Renal cortex interstitium (tissue), 11 donors: ENCODE measurements at regions not wholly inside any gene's neighbourhood (a gene's known extent, or its start where the extent isn't known, plus 50 kb on each side); places are given as distances from the start of the nearest gene placed in this dataset.

Source experiments
- DNase-seq, 11 donors: peaks; one replicate each; pipeline ENCODE4 v3.0.0-alpha.2; 2013; ENCODE audit warnings: low read depth in 9 of 11, low spot score in 4 of 11; ENCODE audit errors: extremely low read depth in 1 of 11

DNA sequence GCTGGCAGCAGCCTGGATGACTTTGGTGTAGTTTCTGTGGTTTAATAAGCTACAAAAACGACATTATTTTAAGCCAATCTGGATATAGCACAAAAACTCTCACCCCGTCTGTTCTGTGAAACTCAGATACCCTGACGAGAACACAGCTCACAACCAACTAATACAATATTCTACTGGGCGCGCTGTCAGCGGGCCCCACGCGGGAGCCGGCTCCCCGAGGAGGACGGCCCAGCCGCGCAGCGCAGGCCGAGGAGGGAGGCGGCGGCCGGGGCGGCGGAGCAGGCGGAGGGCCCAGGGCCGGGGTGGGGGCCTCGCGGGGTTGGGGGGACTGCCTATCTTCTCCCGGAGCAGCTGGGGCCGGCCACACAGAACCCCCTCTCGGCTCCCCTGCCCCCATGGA is 87.2 kb upstream of the POU3F1 start:
- no peak for DNase-seq

DNA sequence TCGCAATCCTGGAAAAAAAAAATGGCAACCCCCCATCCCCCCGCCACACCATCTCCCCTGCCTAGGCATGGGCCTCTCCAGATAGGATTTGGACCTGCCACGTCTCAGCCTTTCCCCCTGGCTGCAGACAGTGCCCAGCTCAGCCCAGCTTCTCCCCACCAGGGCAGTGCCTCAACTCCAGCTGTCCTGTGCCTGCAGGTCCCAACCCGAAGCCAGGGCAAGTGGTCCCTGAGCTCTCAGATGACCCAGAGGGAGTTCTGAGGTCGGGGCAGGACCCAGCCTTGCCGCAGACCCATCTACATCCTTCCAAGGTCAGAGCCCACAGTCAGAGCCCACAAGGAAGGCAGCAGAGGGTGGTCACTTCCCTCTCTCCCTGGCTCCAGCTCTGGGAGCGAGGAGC is 86.7 kb upstream of the POU3F1 start:
- DNase-seq = no peak

DNA sequence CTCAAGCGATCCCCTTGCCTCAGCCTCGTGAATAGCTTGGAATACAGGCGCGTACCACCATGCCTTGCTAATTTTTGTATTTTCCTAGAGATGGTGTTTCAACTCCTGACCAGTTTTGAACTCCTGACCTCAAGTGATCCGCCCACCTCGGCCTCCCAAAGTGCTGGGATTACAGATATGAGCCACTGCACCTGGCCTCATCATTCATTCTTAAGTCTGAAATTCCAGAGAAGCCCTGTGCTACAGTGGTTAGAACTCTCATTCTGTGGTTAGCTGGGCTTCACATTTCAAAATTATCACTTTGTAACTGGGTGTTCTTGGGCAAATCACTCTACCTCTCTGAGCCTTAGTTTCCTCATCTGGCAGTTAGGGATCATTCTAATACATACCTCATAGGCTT is 86.1 kb upstream of the POU3F1 start:
- DNase-seq = no peak

DNA sequence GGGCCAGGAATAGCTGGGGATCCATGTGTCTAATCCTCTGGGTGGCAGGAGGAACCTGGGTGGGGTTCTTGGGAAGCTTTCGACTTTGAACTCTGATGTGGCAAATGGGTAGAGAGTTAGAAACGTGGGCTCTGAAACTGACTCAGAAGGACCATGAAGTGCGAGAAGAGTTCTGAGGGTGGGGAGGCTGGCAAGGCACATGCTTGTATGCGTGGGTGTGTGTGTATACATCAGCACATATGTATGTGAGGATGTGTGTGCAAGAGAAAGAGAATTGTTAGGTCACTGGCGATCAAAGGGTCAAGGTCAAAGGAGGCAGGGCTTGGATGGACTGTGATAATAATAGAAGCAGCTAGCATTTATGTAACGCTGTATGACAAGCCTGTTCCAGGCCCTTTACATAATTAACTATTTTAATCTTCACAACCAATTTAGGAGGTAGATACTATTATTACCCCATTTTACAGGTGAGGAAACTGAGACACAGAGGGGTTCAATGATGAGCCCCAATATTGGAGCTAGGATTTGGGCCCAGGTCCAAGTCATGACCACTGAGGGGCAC is 84.5 kb upstream of the POU3F1 start:
- no peak for DNase-seq

DNA sequence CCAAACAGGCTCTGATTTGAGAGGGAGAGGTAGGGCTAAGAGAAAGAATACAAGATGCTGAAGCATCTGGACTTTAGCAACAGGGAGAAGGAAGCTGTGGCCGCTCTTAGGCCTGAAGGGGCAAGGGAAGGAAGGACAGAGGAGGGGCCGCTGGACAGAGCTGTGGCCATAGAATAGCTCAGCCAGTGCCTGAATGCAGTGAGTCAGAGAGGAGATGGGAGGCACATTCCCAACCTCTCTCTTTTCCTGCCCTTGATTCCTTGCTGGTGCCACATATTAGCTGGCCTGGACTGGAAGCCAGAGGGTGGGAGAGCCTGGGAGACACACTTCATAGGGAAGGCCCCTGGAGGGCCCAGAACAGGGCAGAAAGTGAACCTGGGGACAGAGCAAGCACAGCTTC is 83.4 kb upstream of the POU3F1 start:
- no peak for DNase-seq

DNA sequence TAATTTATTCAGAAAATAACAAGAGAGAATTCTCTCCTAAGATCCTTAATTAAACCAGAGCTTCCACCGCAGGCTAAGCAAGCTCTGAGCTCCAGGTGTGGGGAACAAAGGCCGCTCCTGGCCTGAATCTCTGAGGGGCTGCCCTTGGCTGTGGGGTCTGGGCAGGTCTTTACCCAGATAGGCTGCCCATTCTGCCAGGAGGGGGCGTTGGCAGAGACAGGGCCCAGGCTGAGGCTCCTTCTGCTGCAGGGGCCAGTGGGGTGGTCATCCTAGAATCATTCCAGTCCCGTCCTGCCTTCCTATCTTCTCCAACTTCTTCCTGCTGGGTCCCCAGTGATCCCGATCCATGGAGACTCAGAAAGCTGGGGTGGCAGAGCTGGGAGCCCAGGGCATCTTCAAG is 82.9 kb upstream of the POU3F1 start:
- DNase-seq = no peak

DNA sequence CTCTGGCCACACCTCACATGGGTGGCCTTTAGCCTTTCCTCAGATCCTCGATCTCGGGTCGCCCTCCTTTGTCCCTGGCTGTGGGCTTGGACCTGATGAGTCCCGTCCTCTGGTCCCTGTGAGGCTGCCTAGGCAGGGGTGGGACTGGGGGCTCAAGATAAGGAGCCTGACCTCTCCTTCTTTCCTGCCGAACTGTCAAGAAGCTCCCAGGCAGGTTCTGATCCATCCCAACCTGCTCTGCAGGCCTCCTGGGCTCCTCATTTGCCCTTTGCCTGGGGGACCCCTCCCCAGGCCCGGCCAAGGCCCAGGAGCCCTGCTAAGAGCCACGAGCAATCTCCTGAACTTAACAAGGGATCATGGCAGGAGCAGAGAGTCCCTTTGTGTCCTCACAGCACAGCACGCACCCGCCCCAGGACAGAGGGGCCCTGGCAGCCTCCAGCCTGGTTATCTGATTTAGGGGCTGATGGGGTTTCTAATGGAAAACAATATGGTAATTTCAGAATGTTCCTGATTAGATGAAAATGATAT is 82.4 kb upstream of the POU3F1 start:
- DNase-seq = no peak

DNA sequence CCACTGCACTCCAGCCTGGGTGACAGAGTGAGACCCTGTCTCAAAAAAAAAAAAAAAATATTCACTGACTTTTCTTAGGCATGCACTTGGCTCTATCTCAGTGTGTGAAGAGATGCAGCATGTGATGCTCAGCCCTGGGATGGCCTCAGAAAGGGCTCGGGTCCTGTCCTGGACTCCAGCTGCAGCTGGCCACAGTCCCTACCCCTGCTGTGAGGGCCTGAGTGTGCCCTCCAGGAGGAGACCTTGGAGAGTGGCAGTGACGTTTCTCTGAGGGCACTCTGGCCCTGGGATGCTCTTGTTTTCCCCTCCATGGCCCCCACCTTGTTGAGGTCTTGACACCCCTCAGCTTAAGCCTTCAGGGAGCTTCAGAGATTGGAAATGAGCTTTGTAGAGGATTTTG is 81.9 kb upstream of the POU3F1 start:
- no peak for DNase-seq

DNA sequence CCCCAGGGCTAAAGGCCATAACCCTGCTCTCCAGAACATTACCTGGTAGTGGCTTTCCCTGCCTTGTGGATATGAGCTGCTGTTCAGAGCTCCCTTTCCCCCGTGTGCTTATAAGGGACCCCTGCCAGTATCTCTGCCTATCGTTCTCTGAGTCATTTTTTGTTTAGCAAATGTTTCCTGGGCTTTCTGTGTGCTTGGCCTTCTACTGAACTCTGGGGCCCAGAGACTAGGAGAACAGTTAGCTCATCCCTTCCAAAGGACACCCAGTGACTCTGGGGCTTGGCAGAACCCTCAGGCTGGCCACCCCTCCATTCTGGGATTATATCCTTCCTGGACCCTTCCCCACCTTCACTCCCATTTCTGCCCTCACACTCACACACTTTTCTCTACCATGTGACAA is 80.8 kb upstream of the POU3F1 start:
- DNase-seq = no peak

DNA sequence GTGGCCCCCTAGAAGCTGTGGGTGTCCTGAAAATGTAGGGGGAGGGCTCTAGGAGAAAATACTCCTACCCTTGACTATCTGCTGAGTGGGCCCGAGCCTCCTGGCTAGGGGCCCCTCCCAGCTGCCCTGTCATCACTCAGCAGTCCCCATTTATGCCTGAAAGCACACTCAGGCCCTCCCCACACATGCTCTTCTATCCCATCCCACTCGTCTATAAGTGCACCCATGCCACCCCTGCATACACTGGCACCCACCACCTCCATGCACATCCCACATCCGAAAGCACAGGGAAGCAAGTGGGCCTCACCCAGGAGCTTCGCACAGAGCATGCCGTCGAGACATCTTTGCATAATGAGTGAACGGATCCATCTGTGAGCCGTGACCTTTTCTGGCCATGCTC is 80.4 kb upstream of the POU3F1 start:
- no peak for DNase-seq

DNA sequence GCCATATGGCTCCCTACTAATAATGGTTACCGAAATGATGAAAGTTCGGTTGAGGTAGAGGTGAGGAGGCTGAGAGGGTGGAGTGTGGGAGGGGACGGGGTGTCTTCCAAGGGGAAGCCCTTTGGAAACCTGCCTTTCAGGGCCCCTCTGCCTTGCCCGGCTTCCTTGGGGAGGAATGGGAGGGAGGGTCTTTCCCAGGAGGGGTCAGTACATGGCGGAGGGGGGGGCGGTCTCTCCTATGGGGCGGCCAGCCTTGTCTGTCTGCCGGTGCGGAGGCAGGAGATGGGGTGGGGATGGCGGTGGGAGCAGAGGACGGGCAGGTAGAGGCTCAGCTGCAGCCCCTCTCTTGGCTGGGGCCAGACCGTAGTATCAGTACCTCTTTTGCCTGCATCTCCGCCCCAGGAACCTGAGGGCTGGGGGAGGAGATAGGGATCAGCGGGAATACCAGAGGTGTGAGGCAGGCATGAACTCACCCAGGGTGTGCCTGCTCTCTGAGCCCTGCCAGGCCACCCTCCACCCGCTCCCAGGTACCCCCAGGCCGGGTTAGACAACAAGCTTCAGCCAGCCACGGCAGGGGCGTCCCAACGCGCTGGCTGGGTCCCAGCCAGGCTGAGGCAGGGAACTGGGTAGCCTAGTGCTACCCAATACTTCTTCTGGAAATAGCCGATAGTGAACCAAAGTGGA is 79.4 kb upstream of the POU3F1 start:
- DNase-seq = no peak

DNA sequence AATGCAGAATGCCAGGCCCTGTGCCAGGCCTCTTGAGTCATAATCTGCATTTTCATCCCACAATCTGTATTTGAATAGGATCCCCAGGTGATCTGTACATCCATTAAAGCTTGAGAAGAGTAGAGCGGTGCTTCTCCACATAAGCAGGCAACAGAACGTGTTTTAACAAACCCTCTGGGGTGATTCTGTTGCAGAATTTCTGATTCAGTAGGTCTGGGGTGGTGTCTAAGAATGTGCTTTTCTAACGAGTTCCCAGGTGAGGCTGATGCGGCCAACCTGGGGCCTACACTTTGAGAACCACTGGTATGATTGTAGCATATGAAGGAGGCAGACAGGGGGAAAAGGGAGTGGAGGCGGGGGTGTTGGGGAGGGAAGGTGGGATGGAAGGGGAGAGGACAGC is 78.4 kb upstream of the POU3F1 start:
- no peak for DNase-seq

DNA sequence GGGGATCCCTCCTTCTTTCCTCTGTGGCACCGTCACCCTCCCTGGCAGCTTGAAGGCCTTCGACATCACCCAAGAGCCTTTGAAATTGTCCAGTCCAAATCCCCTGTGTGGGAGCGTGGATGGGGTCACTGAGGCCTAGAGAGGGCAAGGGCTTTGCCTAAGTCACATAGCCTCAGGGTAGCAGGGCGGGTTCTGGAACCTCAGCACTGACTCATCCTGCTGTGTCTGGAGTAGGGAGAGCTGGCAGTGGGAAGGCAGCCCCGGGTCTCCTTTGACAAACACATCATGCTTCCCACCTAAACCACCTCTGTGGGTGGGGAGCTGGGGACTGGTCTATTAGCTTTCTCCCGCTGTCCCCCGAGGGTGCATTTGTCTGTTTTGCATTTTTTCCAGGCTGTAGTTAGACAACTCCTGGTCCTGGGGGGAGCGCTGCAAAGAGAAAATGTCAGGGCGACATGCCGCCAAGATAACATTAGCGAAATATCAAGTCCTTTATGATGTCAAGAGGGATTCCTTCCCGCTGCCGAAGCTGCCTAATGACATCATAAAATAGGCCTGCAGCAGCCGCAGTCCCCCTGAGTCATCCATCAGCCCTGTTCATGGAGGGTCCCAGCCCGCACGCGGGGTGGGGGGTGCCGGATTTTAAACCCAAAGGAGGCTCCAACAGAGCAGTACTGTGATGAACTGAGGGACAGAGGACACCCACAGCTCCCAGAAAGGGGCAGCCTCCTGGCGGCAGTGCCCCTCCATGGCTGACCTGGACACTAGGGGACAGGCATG is 77.0 kb upstream of the POU3F1 start:
- DNase-seq = no peak

DNA sequence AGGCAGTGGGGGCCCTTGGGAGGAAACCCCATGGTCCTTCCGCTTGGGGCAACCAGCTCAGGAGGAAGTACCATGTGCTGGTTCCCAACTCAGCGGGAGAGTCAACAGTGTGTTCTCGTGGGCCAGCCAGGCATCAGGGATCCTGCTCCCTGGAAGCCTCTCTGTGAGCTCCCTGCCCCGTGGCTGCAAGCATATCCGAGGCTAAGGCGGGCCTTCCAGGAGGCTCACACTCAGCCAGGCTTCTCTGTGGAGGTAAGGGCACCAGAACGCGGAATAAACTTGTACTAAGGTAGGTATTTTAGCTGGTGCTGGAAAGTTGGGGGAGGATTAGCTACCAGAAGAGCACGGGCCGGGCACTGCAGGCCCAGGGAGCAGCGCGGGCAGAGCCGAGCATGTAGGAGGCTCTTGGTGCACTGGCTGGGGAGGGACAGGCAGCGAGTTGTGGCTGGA is 74.7 kb upstream of the POU3F1 start:
- DNase-seq = no peak

DNA sequence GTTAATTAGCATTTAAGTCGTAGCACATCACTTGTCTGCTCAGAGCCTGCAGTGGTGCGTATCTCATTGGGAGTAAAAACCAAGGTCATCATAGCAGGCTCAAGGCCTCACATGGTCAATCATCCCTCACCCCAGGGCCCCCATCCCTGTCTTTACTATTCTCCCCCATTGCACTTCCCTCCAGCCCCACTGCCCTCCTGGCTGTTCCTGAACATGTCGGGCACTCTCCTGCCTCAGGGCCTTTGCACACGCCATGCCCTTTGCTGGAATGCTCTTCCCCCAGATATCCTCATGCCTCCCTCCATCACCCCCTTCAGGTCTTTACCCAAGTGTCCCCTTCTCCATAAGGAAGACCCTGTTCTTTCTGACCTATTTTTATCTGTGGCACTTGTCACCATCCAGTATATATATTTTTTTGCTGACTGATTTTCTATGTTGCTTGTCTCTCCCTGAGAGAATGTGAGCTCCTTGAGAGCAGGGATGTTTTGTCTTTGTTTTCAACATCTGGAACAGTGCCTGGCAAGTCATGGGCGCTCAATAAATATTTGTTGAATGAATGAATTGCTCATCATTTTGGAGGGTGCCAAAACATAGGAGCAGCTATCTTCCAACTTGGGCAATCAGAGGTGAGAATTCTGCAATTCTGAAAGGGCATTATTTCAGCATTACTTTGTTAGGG is 74.1 kb upstream of the POU3F1 start:
- no peak for DNase-seq

DNA sequence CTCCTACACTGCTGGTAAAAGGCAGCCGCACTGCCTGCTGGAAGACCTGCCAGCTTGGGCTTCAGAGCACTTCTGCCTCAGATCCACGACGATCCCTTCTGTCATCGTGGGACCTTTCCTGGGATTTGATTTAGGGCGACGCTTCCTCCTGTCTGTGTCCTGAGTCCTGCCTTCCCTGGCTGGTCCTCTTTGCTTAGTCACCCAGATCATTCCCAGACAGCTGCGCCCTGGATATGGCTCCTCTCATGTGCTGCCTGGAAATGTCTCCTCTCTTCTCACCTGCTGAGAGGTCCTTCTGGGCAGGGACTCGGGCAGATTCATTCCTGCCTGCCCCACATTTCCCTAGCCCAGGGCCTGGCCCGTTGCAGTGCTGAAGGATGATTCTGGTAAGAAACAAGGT is 72.4 kb upstream of the POU3F1 start:
- no peak for DNase-seq

DNA sequence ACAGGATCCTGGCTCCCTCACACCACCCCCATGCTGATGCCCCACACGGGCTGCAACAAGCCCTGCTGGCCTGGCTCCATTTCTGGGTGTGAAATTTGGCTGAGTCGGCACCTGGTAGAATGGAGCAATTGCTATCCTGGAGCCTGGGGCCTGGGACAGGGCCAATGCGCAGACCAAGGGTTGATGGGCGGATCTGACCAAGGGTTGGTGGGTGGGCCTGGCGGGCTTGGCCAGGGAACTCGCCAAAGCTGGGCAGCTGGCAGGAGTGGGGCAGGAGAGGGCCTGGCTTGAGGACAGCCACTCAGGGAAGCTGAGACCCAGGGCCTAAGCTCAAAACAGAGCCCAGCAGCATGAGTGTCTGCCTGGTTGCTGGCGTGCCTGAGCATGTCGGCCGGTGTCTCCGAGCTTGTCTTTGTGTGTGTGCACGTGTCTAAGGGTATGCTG is 70.9 kb upstream of the POU3F1 start:
- no peak for DNase-seq

DNA sequence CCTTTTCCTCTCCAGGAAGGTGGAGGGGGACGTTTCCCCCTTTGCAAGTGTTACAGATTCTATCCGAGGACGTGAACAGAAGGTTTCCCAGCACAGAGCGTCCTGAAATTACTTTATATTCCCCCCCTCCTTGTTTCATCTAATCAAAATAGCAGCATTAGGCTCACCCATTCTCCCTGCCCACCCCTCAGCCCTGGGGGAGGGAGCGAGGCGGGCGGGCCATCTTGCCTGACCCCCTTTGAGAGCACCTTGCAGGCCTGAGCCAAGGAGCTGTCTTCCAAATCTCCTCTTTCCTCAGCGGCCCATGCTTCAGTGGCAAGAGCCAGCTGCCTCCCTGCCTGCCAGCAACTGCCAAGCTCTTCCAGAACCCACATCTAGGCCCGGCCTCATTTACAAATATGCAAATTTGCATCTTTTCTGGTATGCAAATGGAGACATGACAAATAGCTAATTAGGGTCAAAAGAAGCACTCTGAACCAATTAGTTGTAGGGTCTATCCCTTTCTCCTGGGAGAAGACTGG is 69.1 kb upstream of the POU3F1 start:
- DNase-seq = no peak

DNA sequence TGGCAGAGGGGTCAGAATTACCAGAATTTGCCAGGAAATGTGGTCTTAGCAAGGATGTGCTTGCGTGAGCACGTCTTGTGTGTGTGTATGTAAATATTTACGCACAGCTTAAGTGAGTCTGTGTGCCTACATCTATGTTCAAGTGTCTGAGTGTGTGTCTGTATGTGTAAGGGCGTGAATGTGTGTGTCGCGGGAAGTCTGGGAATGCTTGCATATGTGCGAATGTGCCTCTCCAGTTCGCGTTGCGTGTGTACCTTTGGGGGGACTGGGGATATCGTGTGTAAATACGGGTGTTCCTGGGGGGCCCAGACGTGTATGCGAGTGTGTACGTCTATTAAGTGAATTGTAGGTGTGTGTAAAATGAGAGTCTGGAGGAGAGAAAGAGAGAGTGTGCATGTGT is 68.6 kb upstream of the POU3F1 start:
- DNase-seq = no peak
